B cell (primary cell): ENCODE measurements at regions not wholly inside any gene's neighbourhood (a gene's known extent, or its start where the extent isn't known, plus 50 kb on each side); places are given as distances from the start of the nearest gene placed in this dataset.

ENCODE experiments used
- ATAC-seq: fragments of 200-7000 bp; cut with Tn5 transposase; one replicate; pipeline ENCODE4 v1.10.0; 2021; ENCODE audit warnings: low read depth, mild to moderate bottlenecking, moderate number of reproducible peaks, moderate library complexity
- CTCF ChIA-PET: fragments of 350-600 bp; sonication (Branson Sonifier 250); formaldehyde crosslinking; loops from one replicate; lab custom pipeline; 2021; ENCODE audit warnings: antibody characterized with exemption, inconsistent platforms; lab: Charles Lee
- POLR2A ChIA-PET: fragments of 350-600 bp; sonication (Branson Sonifier 250); formaldehyde crosslinking; loops from one replicate; lab custom pipeline; 2021; ENCODE audit warnings: antibody characterized with exemption; lab: Charles Lee
- DNase-seq: peaks from one replicate; pipeline ENCODE4 v3.0.0; 2013
- H2AFZ ChIP-seq: 2 replicates; pipeline ENCODE4 v1.6.1; 2012; ENCODE audit warnings: mild to moderate bottlenecking, low read depth, low read length; ENCODE audit not compliant: insufficient read depth, poor library complexity, severe bottlenecking
- H3K27ac ChIP-seq, 2 donors: 1 replicate in 1 of 2; 2 replicates in 1 of 2; pipeline ENCODE4 v1.5.1; 2012 to 2013; ENCODE audit warnings: low read length in 2 of 2, mild to moderate bottlenecking in 2 of 2, moderate library complexity in 1 of 2
- H3K27me3 ChIP-seq, 4 experiments: fragments of 200-600 bp in 1 of 4; sonication (generic) in 1 of 4; replicated peaks in 1 of 4; 1 replicate in 2 of 4; 2 replicates in 2 of 4; pipeline versions ENCODE4 v1.6.1 to v1.7.0; 2013 to 2016; ENCODE audit warnings: low read length in 3 of 4, mild to moderate bottlenecking in 2 of 4, mixed read lengths in 1 of 4, moderate library complexity in 1 of 4; ENCODE audit not compliant: insufficient read depth in 4 of 4, control insufficient read depth in 3 of 4; ENCODE audit errors: control extremely low read depth in 1 of 4
- H3K36me3 ChIP-seq, 2 experiments: replicated peaks in 1 of 2; 1 replicate in 1 of 2; 2 replicates in 1 of 2; pipeline versions ENCODE4 v1.6.1 to v1.7.1; 2013; ENCODE audit warnings: low read length in 1 of 2; ENCODE audit not compliant: insufficient read depth in 2 of 2, control insufficient read depth in 1 of 2; ENCODE audit errors: control extremely low read depth in 1 of 2, extremely low read depth in 1 of 2
- H3K4me1 ChIP-seq, 2 donors: fragments of 200-600 bp in 1 of 2; sonication (generic) in 1 of 2; 1 replicate in 1 of 2; 2 replicates in 1 of 2; pipeline versions ENCODE4 v1.5.1 to v1.6.1; 2013 to 2017; ENCODE audit warnings: low read length in 2 of 2; ENCODE audit not compliant: control insufficient read depth in 2 of 2, insufficient read depth in 2 of 2
- H3K4me2 ChIP-seq: replicated peaks from 2 replicates; pipeline ENCODE3; 2012; ENCODE audit warnings: mild to moderate bottlenecking, low read depth, low read length; ENCODE audit not compliant: poor library complexity, severe bottlenecking
- H3K4me3 ChIP-seq, 5 experiments: fragments of 200-600 bp in 1 of 5; sonication (generic) in 1 of 5; 1 replicate in 3 of 5; 2 replicates in 2 of 5; pipeline versions ENCODE4 v1.5.1 to v1.7.0; 2011 to 2016; ENCODE audit warnings: low read length in 4 of 5, mild to moderate bottlenecking in 4 of 5, low read depth in 2 of 5, control low read depth in 1 of 5, moderate library complexity in 1 of 5; ENCODE audit not compliant: insufficient read depth in 1 of 5; ENCODE audit errors: control extremely low read depth in 1 of 5, extremely low read depth in 1 of 5
- H3K79me2 ChIP-seq: fragments of 200-600 bp; sonication (generic); one replicate; pipeline ENCODE4 v1.6.0; 2016; ENCODE audit warnings: low read length; ENCODE audit not compliant: control insufficient read depth, insufficient read depth
- H3K9ac ChIP-seq: fragments of 200-600 bp; sonication (generic); 2 replicates; pipeline ENCODE4 v1.6.1; 2017; ENCODE audit warnings: mild to moderate bottlenecking, low read length, moderate library complexity
- H3K9me3 ChIP-seq, 3 donors: one replicate each; pipeline versions ENCODE4 v1.6.1 to v1.7.1; 2013; ENCODE audit warnings: low read length in 2 of 3; ENCODE audit not compliant: control insufficient read depth in 2 of 3, insufficient read depth in 1 of 3; ENCODE audit errors: control extremely low read depth in 1 of 3
- H4K20me1 ChIP-seq: 2 replicates; pipeline ENCODE4 v1.6.0; 2012; ENCODE audit warnings: mild to moderate bottlenecking, low read length; ENCODE audit not compliant: insufficient read depth, control insufficient read depth, poor library complexity, severe bottlenecking
- H3K27ac Mint-ChIP-seq: one replicate; pipeline ENCODE4 v1.8.0; 2021; ENCODE audit warnings: mixed read lengths
- H3K27me3 Mint-ChIP-seq: one replicate; pipeline ENCODE4 v1.8.0; 2021; ENCODE audit warnings: mixed read lengths
- H3K4me1 Mint-ChIP-seq: one replicate; pipeline ENCODE4 v1.8.0; 2021; ENCODE audit warnings: mixed read lengths
- H3K4me3 Mint-ChIP-seq: one replicate; pipeline ENCODE4 v1.8.0; 2021; ENCODE audit warnings: mixed read lengths
- H3K9me3 Mint-ChIP-seq: one replicate; pipeline ENCODE4 v1.8.0; 2022; ENCODE audit warnings: mixed read lengths; ENCODE audit not compliant: insufficient read depth
- CTCF ChIP-seq: fragments of 200-600 bp; IDR thresholded peaks from one replicate; pipeline ENCODE4 v1.8.0; 2022; ENCODE audit warnings: antibody characterized with exemption, mild to moderate bottlenecking
- EZH2 ChIP-seq: IDR thresholded peaks from 2 replicates; pipeline ENCODE4 v1.6.1; 2012; ENCODE audit warnings: borderline replicate concordance, low read depth, mild to moderate bottlenecking, moderate library complexity, low read length; ENCODE audit not compliant: insufficient read depth, poor library complexity, severe bottlenecking
- WGBS: methylation state at CpG from one replicate; pipeline ENCODE4 v1.1.5; 2013; ENCODE audit warnings: missing lambda C conversion rate; ENCODE audit not compliant: insufficient coverage; 5-methylcytosine and 5-hydroxymethylcytosine counted together
- intact Hi-C: fragments of 100-400 bp; cut with micrococcal nuclease; formaldehyde crosslinking; loops from one replicate; pipeline ENCODE4 v1.10.0; 2022

- H3K9me3 Mint-ChIP-seq: no peaks in the 10 kb centered on the region
- H3K9me3 ChIP-seq: no peaks in the 10 kb centered on the region
- H3K4me3 Mint-ChIP-seq: no peak overlapping the region
- no CpG with 5 or more reads among the region's 9 CpGs for WGBS
- no peaks in the 10 kb centered on the region for H3K4me1 Mint-ChIP-seq
- TF ChIP-seq CTCF: no peak
- TF ChIP-seq EZH2: no peak
- H3K79me2 ChIP-seq: no peaks in the 10 kb centered on the region
- DNase-seq (no peak), ATAC-seq (no peak)
- intact Hi-C loops: no loop called here
- no peaks in the 10 kb centered on the region for H3K27me3 Mint-ChIP-seq
- H3K4me2 ChIP-seq: no peak overlapping the region
- ChIA-PET POLR2A (no interaction called here), CTCF (interaction anchor here (0.5 to 2.7 kb wide), 7 partner anchors 12 to 580 kb away, joined by 3 to 16 read pairs (median 3); no protein-coding TSS in a partner anchor)
- H3K27ac Mint-ChIP-seq: no peak overlapping the region
- no peak overlapping the region for H3K9ac ChIP-seq
- no peaks in the 10 kb centered on the region for H3K4me1 ChIP-seq
- H2AFZ ChIP-seq: no peak overlapping the region
- no peaks in the 10 kb centered on the region for H3K36me3 ChIP-seq
- peaks cover 0 to under 1% (median 0%) of the 10 kb centered on the region in 4 experiments for H3K27me3 ChIP-seq
- no peak overlapping the region for H3K4me3 ChIP-seq
- no peak overlapping the region for H3K27ac ChIP-seq
- H4K20me1 ChIP-seq: no peaks in the 10 kb centered on the region
Observed at GRCh38 chrX:10769696-10770619, 149.6 kb upstream of the MID1 start.

DNA sequence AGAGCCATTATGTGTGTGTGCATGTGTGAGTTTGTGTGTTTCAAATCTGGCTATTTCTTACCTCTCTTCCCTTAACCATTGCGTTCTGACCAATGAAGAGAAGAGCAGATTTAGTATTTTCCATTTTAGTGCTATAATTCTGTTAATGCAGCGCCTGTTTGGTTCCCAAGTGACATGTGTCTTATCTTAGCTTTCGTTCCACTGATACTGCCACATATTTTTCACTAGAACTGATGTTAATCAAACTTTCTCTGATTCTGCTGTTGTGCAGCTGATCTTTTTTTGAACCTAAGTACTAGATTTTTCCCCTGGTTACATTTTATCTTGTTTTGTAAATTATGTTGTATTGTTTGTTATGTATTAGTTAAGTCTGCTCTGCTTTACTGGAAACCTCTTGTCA is 152.9 kb upstream of the MID1 start:
- DNase-seq: no peak

More for the DNA sequence above, 152.9 kb upstream of the MID1 start:
- H4K20me1 ChIP-seq: no peaks in the 10 kb centered on the region
- Mint-ChIP-seq H3K9me3 (no peaks in the 10 kb centered on the region), H3K27ac (no peak overlapping the region), H3K4me1 (no peaks in the 10 kb centered on the region), H3K4me3 (no peak overlapping the region), H3K27me3 (no peaks in the 10 kb centered on the region)
- H3K36me3 ChIP-seq: no peaks in the 10 kb centered on the region
- no CpG with 5 or more reads among the region's 3 CpGs for WGBS
- H3K79me2 ChIP-seq: no peaks in the 10 kb centered on the region
- no peak overlapping the region for H3K4me2 ChIP-seq
- ChIA-PET POLR2A (no interaction called here), CTCF (interaction anchor here (1.0 kb wide), 1 partner anchor 583 kb away, joined by 3 read pairs; no protein-coding TSS in a partner anchor)
- H3K9me3 ChIP-seq: no peaks in the 10 kb centered on the region
- H3K27ac ChIP-seq: no peak overlapping the region
- no peaks in the 10 kb centered on the region for H3K27me3 ChIP-seq
- no peak overlapping the region for H3K4me3 ChIP-seq
- no peak overlapping the region for H2AFZ ChIP-seq
- no peak overlapping the region for H3K9ac ChIP-seq
- H3K4me1 ChIP-seq: no peaks in the 10 kb centered on the region
- intact Hi-C loops: no loop called here
- no peak for ATAC-seq
- TF ChIP-seq EZH2: no peak
- TF ChIP-seq CTCF: no peak
